ENCODE measurements at regions not wholly inside any gene's neighbourhood (a gene's known extent, or its start where the extent isn't known, plus 50 kb on each side); places are given as distances from the start of the nearest gene placed in this dataset.
"Not testable (repeated sequence)": the region's sequence is repeated elsewhere in the genome, so short reads cannot be mapped to it uniquely, and the experiment has no call there.

- DNase-seq (ENCODE audit: low read depth, low spot score), result no peak
These were observed 175.4 kb downstream of the SQOR start for GRCh38 chr15:45810201-45810600.

- DNase-seq (ENCODE audit: low read depth, low spot score), result no peak
These were observed 177.4 kb downstream of the SQOR start for GRCh38 chr15:45812200-45812599.

- DNase-seq (ENCODE audit: low read depth, low spot score), result not testable (repeated sequence)
These were observed 182.7 kb downstream of the SQOR start for GRCh38 chr15:45817578-45817977.

- no peak for DNase-seq (ENCODE audit: low read depth, low spot score)
These were observed 186.6 kb downstream of the SQOR start for GRCh38 chr15:45821390-45821789.

- not testable (repeated sequence) for DNase-seq (ENCODE audit: low read depth, low spot score)
These were observed 188.1 kb downstream of the SQOR start for GRCh38 chr15:45822968-45823367.

GRCh38 chr15:45827275-45827674 lies 192.4 kb downstream of the SQOR start:
- DNase-seq (ENCODE audit: low read depth, low spot score), result no peak

GRCh38 chr15:45827766-45828165 lies 192.9 kb downstream of the SQOR start:
- DNase-seq (ENCODE audit: low read depth, low spot score), result no peak

- DNase-seq (ENCODE audit: low read depth, low spot score), result no peak
These were observed 194.7 kb downstream of the SQOR start for GRCh38 chr15:45829336-45830153.

- no peak for DNase-seq (ENCODE audit: low read depth, low spot score)
These were observed 197.0 kb downstream of the SQOR start for GRCh38 chr15:45831787-45832186.

GRCh38 chr15:45834622-45835021 lies 199.8 kb downstream of the SQOR start:
- DNase-seq (ENCODE audit: low read depth, low spot score), result no peak

- DNase-seq (ENCODE audit: low read depth, low spot score), result no peak
These were observed 207.3 kb downstream of the SQOR start for GRCh38 chr15:45842151-45842550.

- DNase-seq (ENCODE audit: low read depth, low spot score), result no peak
These were observed 212.8 kb downstream of the SQOR start for GRCh38 chr15:45847645-45848044.

GRCh38 chr15:45849136-45849535 lies 214.3 kb downstream of the SQOR start:
- no peak for DNase-seq (ENCODE audit: low read depth, low spot score)

- no peak for DNase-seq (ENCODE audit: low read depth, low spot score)
These were observed 219.8 kb downstream of the SQOR start for GRCh38 chr15:45854455-45855202.

- no peak for DNase-seq (ENCODE audit: low read depth, low spot score)
These were observed 220.5 kb downstream of the SQOR start for GRCh38 chr15:45855210-45855906.

- DNase-seq (ENCODE audit: low read depth, low spot score), result no peak
These were observed 221.2 kb downstream of the SQOR start for GRCh38 chr15:45855907-45856579.

GRCh38 chr15:45857291-45857690 lies 222.5 kb downstream of the SQOR start:
- DNase-seq (ENCODE audit: low read depth, low spot score), result no peak

- DNase-seq (ENCODE audit: low read depth, low spot score), result no peak
These were observed 223.7 kb downstream of the SQOR start for GRCh38 chr15:45858491-45858890.

GRCh38 chr15:45862034-45862433 lies 227.2 kb downstream of the SQOR start:
- no peak for DNase-seq (ENCODE audit: low read depth, low spot score)

GRCh38 chr15:45863881-45864580 lies 229.2 kb downstream of the SQOR start:
- no peak for DNase-seq (ENCODE audit: low read depth, low spot score)

GRCh38 chr15:45866616-45867015 lies 231.8 kb downstream of the SQOR start:
- DNase-seq (ENCODE audit: low read depth, low spot score), result no peak
